CD4-positive, CD25-positive, alpha-beta regulatory T cell (primary cell): ENCODE measurements at regions not wholly inside any gene's neighbourhood (a gene's known extent, or its start where the extent isn't known, plus 50 kb on each side); places are given as distances from the start of the nearest gene placed in this dataset.
A peak's percentile ranks its signal among the peaks of the same experiment; 100 is the strongest.

ENCODE experiments used
- ATAC-seq, 2 donors: fragments of 150-1000 bp; cut with Tn5 transposase; one replicate each; pipeline ENCODE4 v1.10.0; 2021; ENCODE audit warnings: low read depth in 2 of 2, moderate number of reproducible peaks in 2 of 2, moderate library complexity in 1 of 2
- DNase-seq, 3 donors: peaks; one replicate each; pipeline versions ENCODE4 v3.0.0 to v3.0.0-alpha.2; 2012 to 2022; ENCODE audit warnings: mixed read lengths in 1 of 3
- H3K27ac ChIP-seq: one replicate; pipeline ENCODE4 v1.7.0; 2013; ENCODE audit warnings: mild to moderate bottlenecking, low read length; ENCODE audit not compliant: insufficient read depth, poor library complexity, severe bottlenecking
- H3K27me3 ChIP-seq: one replicate; pipeline ENCODE4 v1.7.0; 2013; ENCODE audit warnings: low read length; ENCODE audit not compliant: control insufficient read depth, insufficient read depth
- H3K36me3 ChIP-seq: one replicate; pipeline ENCODE4 v1.7.0; 2013; ENCODE audit warnings: mild to moderate bottlenecking, low read length, moderate library complexity; ENCODE audit not compliant: control insufficient read depth, insufficient read depth
- H3K4me1 ChIP-seq: 2 replicates; pipeline ENCODE4 v1.7.0; 2013; ENCODE audit warnings: mild to moderate bottlenecking, low read length; ENCODE audit not compliant: insufficient read depth, control insufficient read depth, poor library complexity, severe bottlenecking
- H3K4me3 ChIP-seq: one replicate; pipeline ENCODE4 v1.7.0; 2013; ENCODE audit warnings: low read depth, mild to moderate bottlenecking, low read length, moderate library complexity
- H3K9me3 ChIP-seq, 2 experiments: 1 replicate in 1 of 2; 2 replicates in 1 of 2; pipeline ENCODE4 v1.7.0; 2013; ENCODE audit warnings: low read length in 2 of 2, mild to moderate bottlenecking in 1 of 2, moderate library complexity in 1 of 2; ENCODE audit not compliant: control insufficient read depth in 2 of 2
- H3K27ac Mint-ChIP-seq, 3 donors: one replicate each; pipeline ENCODE4 v1.8.0; 2020 to 2022; ENCODE audit warnings: mild to moderate bottlenecking in 3 of 3, mixed read lengths in 3 of 3, moderate library complexity in 2 of 3
- H3K27me3 Mint-ChIP-seq: one replicate; pipeline ENCODE4 v1.8.0; 2022; ENCODE audit warnings: mild to moderate bottlenecking, mixed read lengths
- H3K36me3 Mint-ChIP-seq: one replicate; pipeline ENCODE4 v1.8.0; 2020; ENCODE audit warnings: mixed read lengths
- H3K4me1 Mint-ChIP-seq, 4 donors: one replicate each; pipeline ENCODE4 v1.8.0; 2020 to 2022; ENCODE audit warnings: mixed read lengths in 4 of 4, mild to moderate bottlenecking in 1 of 4
- H3K4me3 Mint-ChIP-seq, 4 donors: one replicate each; pipeline ENCODE4 v1.8.0; 2020 to 2022; ENCODE audit warnings: mild to moderate bottlenecking in 4 of 4, mixed read lengths in 4 of 4, moderate library complexity in 3 of 4
- H3K9me3 Mint-ChIP-seq, 7 donors: one replicate each; pipeline ENCODE4 v1.8.0; 2020 to 2022; ENCODE audit warnings: mixed read lengths in 7 of 7, mild to moderate bottlenecking in 3 of 7, moderate library complexity in 2 of 7

- Mint-ChIP-seq H3K36me3 (no peaks in the 10 kb centered on the region), H3K9me3 (peaks cover 0 to 2% (median 0%) of the 10 kb centered on the region in 7 donors), H3K27me3 (peaks cover 8% of the 10 kb centered on the region), H3K27ac (no peak overlapping the region), H3K4me3 (no peak overlapping the region), H3K4me1 (peaks cover 0 to under 1% (median 0%) of the 10 kb centered on the region in 4 donors)
- Histone ChIP-seq H3K27ac (no peak overlapping the region), H3K9me3 (no peaks in the 10 kb centered on the region), H3K4me3 (no peak overlapping the region), H3K27me3 (no peaks in the 10 kb centered on the region), H3K4me1 (no peaks in the 10 kb centered on the region), H3K36me3 (no peaks in the 10 kb centered on the region)
- DNase-seq: no peak
- ATAC-seq: no peak
Measured at GRCh38 chr7:93048136-93048930, 69.4 kb downstream of the SAMD9 start.

GRCh38 chr7:93047514-93048099, 70.2 kb downstream of the SAMD9 start:
- H3K4me3 ChIP-seq: no peak overlapping the region
- no peaks in the 10 kb centered on the region for H3K36me3 ChIP-seq
- H3K9me3 ChIP-seq: no peaks in the 10 kb centered on the region
- no peak for DNase-seq
- Mint-ChIP-seq H3K4me3 (no peak overlapping the region), H3K4me1 (no peaks in the 10 kb centered on the region), H3K36me3 (no peaks in the 10 kb centered on the region), H3K9me3 (peaks cover 0 to 2% (median 0%) of the 10 kb centered on the region in 7 donors), H3K27me3 (peaks cover 3% of the 10 kb centered on the region), H3K27ac (no peak overlapping the region)
- no peak overlapping the region for H3K27ac ChIP-seq
- no peak for ATAC-seq
- H3K27me3 ChIP-seq: no peaks in the 10 kb centered on the region
- no peaks in the 10 kb centered on the region for H3K4me1 ChIP-seq

GRCh38 chr7:93046641-93047040, 71.1 kb downstream of the SAMD9 start:
- H3K9me3 ChIP-seq: no peaks in the 10 kb centered on the region
- peaks cover 0 to 2% (median 0%) of the 10 kb centered on the region in 7 donors for H3K9me3 Mint-ChIP-seq
- no peaks in the 10 kb centered on the region for H3K36me3 ChIP-seq
- H3K4me3 ChIP-seq: no peak overlapping the region
- no peaks in the 10 kb centered on the region for H3K4me1 Mint-ChIP-seq
- H3K27ac Mint-ChIP-seq: no peak overlapping the region
- no peak overlapping the region for H3K27ac ChIP-seq
- no peaks in the 10 kb centered on the region for H3K4me1 ChIP-seq
- H3K4me3 Mint-ChIP-seq: no peak overlapping the region
- H3K27me3 ChIP-seq: no peaks in the 10 kb centered on the region
- DNase-seq: no peak
- H3K27me3 Mint-ChIP-seq: no peaks in the 10 kb centered on the region
- H3K36me3 Mint-ChIP-seq: no peaks in the 10 kb centered on the region
- ATAC-seq: no peak

GRCh38 chr7:93044147-93044810, 73.5 kb downstream of the SAMD9 start:
- Histone ChIP-seq H3K4me3 (no peak overlapping the region), H3K27me3 (no peaks in the 10 kb centered on the region), H3K9me3 (no peaks in the 10 kb centered on the region), H3K4me1 (no peaks in the 10 kb centered on the region), H3K27ac (no peak overlapping the region), H3K36me3 (no peaks in the 10 kb centered on the region)
- no peaks in the 10 kb centered on the region for H3K4me1 Mint-ChIP-seq
- ATAC-seq (no peak), DNase-seq (no peak)
- no peaks in the 10 kb centered on the region for H3K27me3 Mint-ChIP-seq
- no peak overlapping the region for H3K27ac Mint-ChIP-seq
- no peak overlapping the region for H3K4me3 Mint-ChIP-seq
- H3K9me3 Mint-ChIP-seq: peaks cover 0 to 2% (median 0%) of the 10 kb centered on the region in 7 donors
- no peaks in the 10 kb centered on the region for H3K36me3 Mint-ChIP-seq

- no peaks in the 10 kb centered on the region for H3K36me3 Mint-ChIP-seq
- H3K9me3 ChIP-seq: no peaks in the 10 kb centered on the region
- H3K9me3 Mint-ChIP-seq: no peaks in the 10 kb centered on the region
- DNase-seq (peak in 1 of 3 donors; percentile 41), ATAC-seq (no peak)
- H3K27ac ChIP-seq: no peak overlapping the region
- no peaks in the 10 kb centered on the region for H3K36me3 ChIP-seq
- H3K27me3 ChIP-seq: no peaks in the 10 kb centered on the region
- H3K4me1 ChIP-seq: no peaks in the 10 kb centered on the region
- no peak overlapping the region for H3K27ac Mint-ChIP-seq
- H3K4me1 Mint-ChIP-seq: no peaks in the 10 kb centered on the region
- no peak overlapping the region for H3K4me3 Mint-ChIP-seq
- H3K4me3 ChIP-seq: no peak overlapping the region
- no peaks in the 10 kb centered on the region for H3K27me3 Mint-ChIP-seq
Measured at GRCh38 chr7:93043385-93043985, 74.3 kb downstream of the SAMD9 start.

- Mint-ChIP-seq H3K27me3 (no peaks in the 10 kb centered on the region), H3K4me1 (peaks cover 3 to 18% (median 11%) of the 10 kb centered on the region in 4 donors), H3K9me3 (no peaks in the 10 kb centered on the region), H3K4me3 (no peak overlapping the region), H3K27ac (no peak overlapping the region), H3K36me3 (no peaks in the 10 kb centered on the region)
- peaks cover 5% of the 10 kb centered on the region for H3K4me1 ChIP-seq
- H3K27ac ChIP-seq: no peak overlapping the region
- no peaks in the 10 kb centered on the region for H3K9me3 ChIP-seq
- H3K27me3 ChIP-seq: no peaks in the 10 kb centered on the region
- ATAC-seq (no peak), DNase-seq (no peak)
- no peaks in the 10 kb centered on the region for H3K36me3 ChIP-seq
- no peak overlapping the region for H3K4me3 ChIP-seq
Measured at GRCh38 chr7:93040355-93040754, 77.4 kb downstream of the SAMD9 start.

- no peak overlapping the region for H3K4me3 ChIP-seq
- H3K27ac Mint-ChIP-seq: no peak overlapping the region
- H3K27me3 Mint-ChIP-seq: no peaks in the 10 kb centered on the region
- DNase-seq (peak in 1 of 3 donors; percentile 29), ATAC-seq (no peak)
- H3K36me3 ChIP-seq: no peaks in the 10 kb centered on the region
- peaks cover 3 to 18% (median 11%) of the 10 kb centered on the region in 4 donors for H3K4me1 Mint-ChIP-seq
- no peaks in the 10 kb centered on the region for H3K9me3 ChIP-seq
- H3K9me3 Mint-ChIP-seq: no peaks in the 10 kb centered on the region
- H3K27me3 ChIP-seq: no peaks in the 10 kb centered on the region
- no peaks in the 10 kb centered on the region for H3K36me3 Mint-ChIP-seq
- no peak overlapping the region for H3K4me3 Mint-ChIP-seq
- H3K4me1 ChIP-seq: peaks cover 5% of the 10 kb centered on the region
- no peak overlapping the region for H3K27ac ChIP-seq
Measured at GRCh38 chr7:93039786-93040185, 78.0 kb downstream of the SAMD9 start.
